Brain microvascular endothelial cell (primary cell): ENCODE measurements at regions not wholly inside any gene's neighbourhood (a gene's known extent, or its start where the extent isn't known, plus 50 kb on each side); places are given as distances from the start of the nearest gene placed in this dataset.
"Not testable (repeated sequence)": the region's sequence is repeated elsewhere in the genome, so short reads cannot be mapped to it uniquely, and the experiment has no call there.

Experiments
- DNase-seq: peaks from one replicate; pipeline ENCODE4 v3.0.0-alpha.2; 2020
- H3K27ac ChIP-seq: fragments of 250-450 bp; sonication (Bioruptor Pico); 2 replicates; pipeline ENCODE4 v1.5.1; 2020; ENCODE audit warnings: mild to moderate bottlenecking, moderate library complexity
- H3K27me3 ChIP-seq: fragments of 250-450 bp; sonication (Bioruptor Pico); replicated peaks from 2 replicates; pipeline ENCODE4 v1.5.1; 2020; ENCODE audit warnings: mild to moderate bottlenecking
- H3K36me3 ChIP-seq: fragments of 250-450 bp; sonication (Bioruptor Pico); replicated peaks from 2 replicates; pipeline ENCODE4 v1.5.1; 2020; ENCODE audit warnings: mild to moderate bottlenecking
- H3K4me3 ChIP-seq: 2 replicates; pipeline ENCODE4 v1.5.1; 2011; ENCODE audit warnings: low read depth, mild to moderate bottlenecking, control low read depth, low read length, moderate library complexity
- in situ Hi-C: cut with HindIII; loops from 2 replicates; pipeline ENCODE4 v1.10.0; 2017; ENCODE audit warnings: low sequenced_read_pairs, low pct_ligation_motif_present
- TF ChIP-seq, protein P1 (sequence below): IDR thresholded peaks from 2 replicates; pipeline ENCODE4 v1.5.1; 2011; ENCODE audit warnings: low read depth, mild to moderate bottlenecking, moderate library complexity, low read length, control low read depth, inconsistent platforms; ENCODE audit errors: missing control alignments

DNA sequence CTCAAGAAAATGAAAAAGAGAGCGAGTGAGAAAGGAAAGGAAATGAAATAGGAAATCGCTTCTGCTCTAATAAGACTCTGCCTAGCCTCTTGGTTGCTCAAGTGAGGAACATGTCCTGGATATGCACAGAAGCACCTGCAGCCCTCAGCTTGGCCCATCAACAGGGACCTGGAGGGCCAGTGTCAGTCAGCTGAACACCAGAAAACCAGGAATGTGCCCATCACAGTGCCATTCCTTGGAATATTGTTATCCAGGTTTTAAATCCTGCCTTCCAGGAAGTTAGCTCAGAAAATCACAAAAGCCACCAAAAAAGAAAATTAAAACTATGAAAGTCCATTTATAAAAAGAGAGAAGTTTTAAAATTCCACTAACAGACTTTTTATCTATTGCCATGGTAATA, 173.4 kb upstream of the TPM1 start:
- no peaks in the 10 kb centered on the region for H3K36me3 ChIP-seq
- no peaks in the 10 kb centered on the region for H3K27me3 ChIP-seq
- no peak for DNase-seq
- in situ Hi-C loops = no loop called here
- TF ChIP-seq, protein P1, sequence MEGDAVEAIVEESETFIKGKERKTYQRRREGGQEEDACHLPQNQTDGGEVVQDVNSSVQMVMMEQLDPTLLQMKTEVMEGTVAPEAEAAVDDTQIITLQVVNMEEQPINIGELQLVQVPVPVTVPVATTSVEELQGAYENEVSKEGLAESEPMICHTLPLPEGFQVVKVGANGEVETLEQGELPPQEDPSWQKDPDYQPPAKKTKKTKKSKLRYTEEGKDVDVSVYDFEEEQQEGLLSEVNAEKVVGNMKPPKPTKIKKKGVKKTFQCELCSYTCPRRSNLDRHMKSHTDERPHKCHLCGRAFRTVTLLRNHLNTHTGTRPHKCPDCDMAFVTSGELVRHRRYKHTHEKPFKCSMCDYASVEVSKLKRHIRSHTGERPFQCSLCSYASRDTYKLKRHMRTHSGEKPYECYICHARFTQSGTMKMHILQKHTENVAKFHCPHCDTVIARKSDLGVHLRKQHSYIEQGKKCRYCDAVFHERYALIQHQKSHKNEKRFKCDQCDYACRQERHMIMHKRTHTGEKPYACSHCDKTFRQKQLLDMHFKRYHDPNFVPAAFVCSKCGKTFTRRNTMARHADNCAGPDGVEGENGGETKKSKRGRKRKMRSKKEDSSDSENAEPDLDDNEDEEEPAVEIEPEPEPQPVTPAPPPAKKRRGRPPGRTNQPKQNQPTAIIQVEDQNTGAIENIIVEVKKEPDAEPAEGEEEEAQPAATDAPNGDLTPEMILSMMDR = no peak
- H3K4me3 ChIP-seq = no peak overlapping the region
- H3K27ac ChIP-seq = no peak overlapping the region

DNA sequence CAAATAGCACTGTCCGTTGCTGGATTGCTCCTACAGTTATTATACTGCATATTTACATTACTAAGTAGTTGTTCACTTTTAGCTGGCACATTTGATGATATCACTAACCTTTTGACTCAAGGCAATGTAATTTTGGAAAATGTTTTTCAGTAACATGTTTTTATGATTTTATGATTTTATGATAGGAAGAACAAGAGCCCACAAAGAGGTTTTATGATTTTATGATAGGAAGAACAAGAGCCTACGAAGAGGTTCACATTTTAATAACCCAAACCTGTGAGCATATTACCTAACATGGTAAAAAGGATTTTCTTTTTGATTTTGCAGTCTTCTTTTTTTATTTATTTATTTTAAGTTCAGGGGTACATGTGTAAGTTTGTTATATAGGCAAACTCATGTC, 172.3 kb upstream of the TPM1 start:
- H3K27me3 ChIP-seq = no peaks in the 10 kb centered on the region
- in situ Hi-C loops = no loop called here
- TF ChIP-seq, protein P1 = no peak

DNA sequence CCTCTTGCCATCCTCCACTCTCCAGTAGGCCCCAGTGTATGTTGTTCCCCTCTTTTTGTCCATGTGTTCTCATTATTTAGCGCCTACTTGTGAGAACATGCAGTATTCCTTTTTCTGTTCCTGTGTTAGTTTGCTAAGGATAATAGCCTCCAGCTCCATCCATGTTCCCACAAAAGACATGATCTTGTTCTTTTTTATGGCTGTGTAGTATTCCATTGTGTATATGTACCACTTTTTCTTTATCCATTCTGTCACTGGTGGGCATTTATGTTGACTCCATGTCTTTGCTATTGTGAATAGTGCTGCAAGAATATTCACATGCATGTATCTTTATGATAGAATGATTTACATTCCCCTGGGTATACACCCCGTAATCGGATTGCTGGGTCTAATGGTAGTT, 171.8 kb upstream of the TPM1 start:
- H3K4me3 ChIP-seq, in situ Hi-C loops, H3K27me3 ChIP-seq, H3K27ac ChIP-seq, H3K36me3 ChIP-seq, DNase-seq: not testable (repeated sequence)

More for the DNA sequence above, 172.3 kb upstream of the TPM1 start:
- no peaks in the 10 kb centered on the region for H3K36me3 ChIP-seq
- no peak overlapping the region for H3K27ac ChIP-seq
- H3K4me3 ChIP-seq = no peak overlapping the region
- no peak for DNase-seq

DNA sequence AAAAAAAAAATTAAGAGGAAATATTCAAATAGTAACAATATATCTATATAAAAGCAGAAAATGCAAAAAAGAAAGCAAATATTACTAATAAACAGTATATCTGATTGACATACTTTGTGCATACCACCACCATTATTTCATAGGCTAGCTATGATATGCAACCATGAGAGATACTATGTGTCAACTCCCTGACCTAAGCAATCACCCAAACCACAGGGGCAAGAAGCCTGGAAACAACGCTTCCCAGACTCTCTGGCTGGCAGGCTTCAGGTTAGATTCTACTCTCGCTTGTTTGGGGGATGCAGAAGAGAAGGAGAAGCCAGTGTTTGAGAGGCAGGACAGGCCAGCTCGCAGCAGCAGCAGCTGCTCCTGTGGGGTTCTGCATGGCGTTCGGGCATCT, 169.3 kb upstream of the TPM1 start:
- TF ChIP-seq, protein P1 = no peak
- in situ Hi-C loops = no loop called here
- Histone ChIP-seq H3K36me3 (no peaks in the 10 kb centered on the region), H3K4me3 (no peak overlapping the region), H3K27me3 (no peaks in the 10 kb centered on the region), H3K27ac (no peak overlapping the region)
- DNase-seq = no peak

GRCh38 chr15:62874064-62874463, 168.5 kb upstream of the TPM1 start:
- Histone ChIP-seq H3K4me3 (no peak overlapping the region), H3K27me3 (no peaks in the 10 kb centered on the region), H3K36me3 (no peaks in the 10 kb centered on the region), H3K27ac (no peak overlapping the region)
- TF ChIP-seq, protein P1 = no peak
- no peak for DNase-seq
- in situ Hi-C loops = no loop called here

GRCh38 chr15:62874959-62875625, 167.5 kb upstream of the TPM1 start:
- TF ChIP-seq, protein P1 = no peak
- Histone ChIP-seq H3K27me3 (no peaks in the 10 kb centered on the region), H3K4me3 (no peak overlapping the region), H3K36me3 (no peaks in the 10 kb centered on the region), H3K27ac (no peak overlapping the region)
- DNase-seq = no peak
- in situ Hi-C loops = no loop called here
